CD14-positive monocyte (primary cell): ENCODE measurements at regions not wholly inside any gene's neighbourhood (a gene's known extent, or its start where the extent isn't known, plus 50 kb on each side); places are given as distances from the start of the nearest gene placed in this dataset.
A peak's percentile ranks its signal among the peaks of the same experiment; 100 is the strongest.

ENCODE experiments used
- DNase-seq, 3 donors: peaks; one replicate each; pipeline ENCODE4 v3.0.0-alpha.2; 2011 to 2022
- H2AFZ ChIP-seq: 2 replicates; pipeline ENCODE4 v1.6.0; 2012; ENCODE audit warnings: mild to moderate bottlenecking, low read depth, low read length, inconsistent platforms; ENCODE audit not compliant: insufficient read depth, poor library complexity, severe bottlenecking
- H3K27ac ChIP-seq, 2 donors: 1 replicate in 1 of 2; 2 replicates in 1 of 2; pipeline ENCODE4 v1.5.1; 2012 to 2013; ENCODE audit warnings: low read length in 2 of 2, control low read depth in 1 of 2, inconsistent platforms in 1 of 2, low read depth in 1 of 2, mild to moderate bottlenecking in 1 of 2
- H3K27me3 ChIP-seq, 2 donors: one replicate each; pipeline versions ENCODE4 v1.6.0 to v1.6.1; 2011 to 2013; ENCODE audit warnings: low read length in 2 of 2; ENCODE audit not compliant: control insufficient read depth in 2 of 2, insufficient read depth in 2 of 2
- H3K36me3 ChIP-seq, 2 donors: replicated peaks in 1 of 2; 1 replicate in 1 of 2; 2 replicates in 1 of 2; pipeline versions ENCODE4 v1.5.1 to v1.6.1; 2012 to 2013; ENCODE audit warnings: low read length in 2 of 2, control low read depth in 1 of 2, inconsistent platforms in 1 of 2, mild to moderate bottlenecking in 1 of 2; ENCODE audit not compliant: insufficient read depth in 2 of 2, control insufficient read depth in 1 of 2
- H3K4me1 ChIP-seq, 2 donors: 1 replicate in 1 of 2; 2 replicates in 1 of 2; pipeline versions ENCODE4 v1.5.1 to v1.6.1; 2012 to 2013; ENCODE audit warnings: low read length in 2 of 2, control low read depth in 1 of 2, inconsistent platforms in 1 of 2, mild to moderate bottlenecking in 1 of 2, moderate library complexity in 1 of 2; ENCODE audit not compliant: insufficient read depth in 2 of 2, control insufficient read depth in 1 of 2
- H3K4me2 ChIP-seq: replicated peaks from 2 replicates; pipeline ENCODE3; 2012; ENCODE audit warnings: low read length, moderate library complexity, mild to moderate bottlenecking; ENCODE audit not compliant: poor library complexity, severe bottlenecking; ENCODE audit errors: extremely low read depth
- H3K4me3 ChIP-seq, 3 experiments: fragments of 200-600 bp in 1 of 3; sonication (generic) in 1 of 3; replicated peaks in 1 of 3; 1 replicate in 2 of 3; 2 replicates in 1 of 3; pipeline ENCODE4 v1.5.1; 2011 to 2013; ENCODE audit warnings: low read length in 3 of 3, mild to moderate bottlenecking in 3 of 3, control low read depth in 2 of 3, low read depth in 2 of 3, inconsistent platforms in 1 of 3, moderate library complexity in 1 of 3
- H3K79me2 ChIP-seq: 2 replicates; pipeline ENCODE4 v1.6.0; 2012; ENCODE audit warnings: mild to moderate bottlenecking, control low read depth, inconsistent platforms, low read length, moderate library complexity; ENCODE audit not compliant: insufficient read depth
- H3K9ac ChIP-seq: 2 replicates; pipeline ENCODE4 v1.6.0; 2017; ENCODE audit warnings: low read length, mild to moderate bottlenecking; ENCODE audit not compliant: insufficient read depth, poor library complexity, severe bottlenecking
- H3K9me3 ChIP-seq, 2 donors: replicated peaks in 1 of 2; 1 replicate in 1 of 2; 2 replicates in 1 of 2; pipeline versions ENCODE4 v1.5.1 to v1.6.1; 2012 to 2013; ENCODE audit warnings: low read length in 2 of 2, control low read depth in 1 of 2; ENCODE audit not compliant: control insufficient read depth in 1 of 2, insufficient read depth in 1 of 2
- H4K20me1 ChIP-seq: 2 replicates; pipeline ENCODE4 v1.6.0; 2012; ENCODE audit warnings: mild to moderate bottlenecking, low read length, control low read depth, moderate library complexity; ENCODE audit not compliant: insufficient read depth
- H3K27ac Mint-ChIP-seq, 7 donors: one replicate each; pipeline ENCODE4 v1.8.0; 2020; ENCODE audit warnings: mild to moderate bottlenecking in 7 of 7, mixed read lengths in 7 of 7, moderate library complexity in 6 of 7, inconsistent platforms in 2 of 7
- H3K27me3 Mint-ChIP-seq, 3 donors: one replicate each; pipeline ENCODE4 v1.8.0; 2021 to 2022; ENCODE audit warnings: low read depth in 3 of 3, mild to moderate bottlenecking in 3 of 3, mixed read lengths in 3 of 3, moderate library complexity in 3 of 3, inconsistent platforms in 1 of 3
- H3K36me3 Mint-ChIP-seq, 2 donors: one replicate each; pipeline ENCODE4 v1.8.0; 2020; ENCODE audit warnings: mixed read lengths in 2 of 2, inconsistent platforms in 1 of 2, mild to moderate bottlenecking in 1 of 2
- H3K4me1 Mint-ChIP-seq: one replicate; pipeline ENCODE4 v1.8.0; 2020; ENCODE audit warnings: mild to moderate bottlenecking, mixed read lengths
- H3K4me3 Mint-ChIP-seq, 2 donors: one replicate each; pipeline ENCODE4 v1.8.0; 2020; ENCODE audit warnings: mild to moderate bottlenecking in 2 of 2, mixed read lengths in 2 of 2, moderate library complexity in 1 of 2
- H3K9me3 Mint-ChIP-seq, 7 donors: one replicate each; pipeline ENCODE4 v1.8.0; 2020 to 2022; ENCODE audit warnings: mixed read lengths in 7 of 7, mild to moderate bottlenecking in 6 of 7, moderate library complexity in 6 of 7, inconsistent platforms in 2 of 7
- CTCF ChIP-seq: fragments of 200-600 bp; IDR thresholded peaks from one replicate; pipeline ENCODE4 v1.8.0; 2022; ENCODE audit warnings: antibody characterized with exemption, mild to moderate bottlenecking
- WGBS: methylation state at CpG from one replicate; pipeline ENCODE4 v1.1.5; 2013; ENCODE audit warnings: missing lambda C conversion rate; ENCODE audit not compliant: insufficient coverage; 5-methylcytosine and 5-hydroxymethylcytosine counted together
- intact Hi-C, 2 donors: fragments of 100-400 bp; cut with micrococcal nuclease; formaldehyde crosslinking; loops; one replicate each; pipeline versions ENCODE4 v1.15.0 to v1.15.1; 2023

- Mint-ChIP-seq H3K4me3 (no peak overlapping the region), H3K27ac (peak overlapping the region in 1 of 7 donors; percentile 26), H3K36me3 (peaks cover 6 to 7% of the 10 kb centered on the region in 2 donors), H3K27me3 (peaks cover 1 to 8% (median 7%) of the 10 kb centered on the region in 3 donors), H3K4me1 (peaks cover 42% of the 10 kb centered on the region), H3K9me3 (peaks cover 5 to 10% (median 8%) of the 10 kb centered on the region in 7 donors)
- no peaks in the 10 kb centered on the region for H4K20me1 ChIP-seq
- no peaks in the 10 kb centered on the region for H3K27me3 ChIP-seq
- H3K4me3 ChIP-seq = no peak overlapping the region
- TF ChIP-seq CTCF = no peak
- no peak overlapping the region for H3K4me2 ChIP-seq
- no peak overlapping the region for H2AFZ ChIP-seq
- intact Hi-C loops = no loop called here
- H3K36me3 ChIP-seq = no peaks in the 10 kb centered on the region
- no peak overlapping the region for H3K9ac ChIP-seq
- DNase-seq = no peak
- no peak overlapping the region for H3K27ac ChIP-seq
- peaks cover 4 to 22% of the 10 kb centered on the region in 2 donors for H3K4me1 ChIP-seq
- peaks cover 6 to 11% of the 10 kb centered on the region in 2 donors for H3K9me3 ChIP-seq
- no peaks in the 10 kb centered on the region for H3K79me2 ChIP-seq
These were observed 67.9 kb downstream of the METRNL start for GRCh38 chr17:83147280-83147679.

DNA sequence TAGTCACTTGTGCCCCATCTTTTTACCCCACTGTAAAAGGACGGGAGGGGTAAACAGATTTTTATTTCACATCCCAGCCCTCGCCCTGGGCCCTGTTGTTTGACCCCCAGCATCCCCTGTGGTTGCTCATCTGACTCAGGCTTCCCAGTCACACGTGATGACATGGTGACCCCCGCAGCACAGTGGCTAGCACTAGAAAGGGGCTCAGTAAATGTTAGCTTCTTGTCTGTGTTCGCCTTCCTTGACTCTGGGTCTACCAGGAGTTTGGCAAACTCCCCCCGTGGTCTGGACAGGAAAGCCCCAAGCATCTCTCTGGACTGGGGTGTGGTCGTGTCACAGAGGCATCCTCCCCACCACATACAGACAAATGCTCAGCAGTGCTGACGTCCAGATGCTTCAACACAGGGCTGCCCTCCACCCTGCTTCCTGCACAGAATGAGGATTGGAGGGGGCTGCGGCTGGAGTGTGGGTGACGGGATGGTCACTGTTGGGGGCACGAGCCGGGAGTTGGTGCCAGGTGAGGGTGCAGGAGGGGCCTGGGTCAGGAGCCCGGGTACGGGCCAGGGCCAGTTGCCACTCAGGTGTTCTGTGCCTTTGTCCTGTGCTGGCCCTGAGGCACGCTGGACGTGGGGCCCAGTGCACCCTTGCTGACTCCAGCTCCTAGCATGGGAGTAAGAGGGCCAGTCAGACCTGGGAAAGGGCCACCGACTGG, 69.1 kb downstream of the METRNL start:
- Histone ChIP-seq H3K27me3 (no peaks in the 10 kb centered on the region), H3K4me3 (no peak overlapping the region), H2AFZ (no peak overlapping the region), H3K4me2 (no peak overlapping the region), H3K27ac (no peak overlapping the region), H3K36me3 (no peaks in the 10 kb centered on the region), H3K9me3 (no peaks in the 10 kb centered on the region), H3K4me1 (peaks cover 16 to 33% of the 10 kb centered on the region in 2 donors), H3K79me2 (no peaks in the 10 kb centered on the region), H4K20me1 (no peaks in the 10 kb centered on the region), H3K9ac (no peak overlapping the region)
- WGBS = 98% methylated on average over 12 of the region's 17 CpGs
- peaks cover 0 to 5% (median 0%) of the 10 kb centered on the region in 7 donors for H3K9me3 Mint-ChIP-seq
- H3K27me3 Mint-ChIP-seq = peaks cover 0 to 7% (median 6%) of the 10 kb centered on the region in 3 donors
- intact Hi-C loops = no loop called here
- no peak overlapping the region for H3K4me3 Mint-ChIP-seq
- peaks cover 5 to 8% of the 10 kb centered on the region in 2 donors for H3K36me3 Mint-ChIP-seq
- H3K4me1 Mint-ChIP-seq = peaks cover 51% of the 10 kb centered on the region
- TF ChIP-seq CTCF = no peak
- DNase-seq = no peak
- no peak overlapping the region for H3K27ac Mint-ChIP-seq
